MM.1S (cell line): ENCODE measurements at regions not wholly inside any gene's neighbourhood (a gene's known extent, or its start where the extent isn't known, plus 50 kb on each side); places are given as distances from the start of the nearest gene placed in this dataset.

ENCODE experiments used
- EZH2 ChIP-seq: fragments of 300-600 bp; sonication (generic); optimal IDR thresholded peaks from 2 replicates; pipeline ENCODE3; 2017; ENCODE audit warnings: low read depth, mild to moderate bottlenecking, antibody characterized with exemption, low read length, mixed read lengths
- TF ChIP-seq, protein P1 (sequence below): fragments of 300-600 bp; sonication (generic); IDR thresholded peaks from 2 replicates; pipeline ENCODE4 v1.5.1; 2016; ENCODE audit warnings: antibody characterized with exemption, low read length, mixed read lengths

DNA sequence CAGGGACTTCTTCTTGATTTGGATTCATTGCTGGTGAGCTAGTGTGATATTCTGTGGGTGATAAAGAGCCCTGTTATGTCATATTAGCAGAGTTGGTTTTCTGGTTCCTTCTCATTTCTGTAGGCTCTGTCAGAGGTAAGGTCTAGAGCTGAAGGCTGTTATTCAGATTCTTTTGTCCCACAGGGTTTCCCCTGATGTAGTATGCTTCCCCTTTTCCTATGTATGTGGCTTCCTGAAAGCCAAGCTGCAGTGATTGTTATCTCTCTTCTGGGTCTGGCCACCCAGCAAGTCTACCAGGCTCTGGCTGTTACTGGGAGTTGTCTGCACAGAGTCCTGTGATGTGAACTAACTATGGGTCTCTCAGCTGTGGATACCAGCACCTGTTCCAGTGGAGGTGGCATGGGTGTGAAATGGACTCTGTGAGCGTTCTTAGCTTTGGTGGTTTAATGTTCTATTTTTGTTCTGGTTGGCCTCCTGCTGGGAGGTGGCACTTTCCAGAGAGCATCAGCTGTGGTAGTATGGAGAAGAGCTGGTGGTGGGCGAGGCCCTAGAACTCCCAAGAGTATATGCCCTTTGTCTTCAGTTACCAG lies 373.7 kb downstream of the AR start:
- TF ChIP-seq, protein P1, sequence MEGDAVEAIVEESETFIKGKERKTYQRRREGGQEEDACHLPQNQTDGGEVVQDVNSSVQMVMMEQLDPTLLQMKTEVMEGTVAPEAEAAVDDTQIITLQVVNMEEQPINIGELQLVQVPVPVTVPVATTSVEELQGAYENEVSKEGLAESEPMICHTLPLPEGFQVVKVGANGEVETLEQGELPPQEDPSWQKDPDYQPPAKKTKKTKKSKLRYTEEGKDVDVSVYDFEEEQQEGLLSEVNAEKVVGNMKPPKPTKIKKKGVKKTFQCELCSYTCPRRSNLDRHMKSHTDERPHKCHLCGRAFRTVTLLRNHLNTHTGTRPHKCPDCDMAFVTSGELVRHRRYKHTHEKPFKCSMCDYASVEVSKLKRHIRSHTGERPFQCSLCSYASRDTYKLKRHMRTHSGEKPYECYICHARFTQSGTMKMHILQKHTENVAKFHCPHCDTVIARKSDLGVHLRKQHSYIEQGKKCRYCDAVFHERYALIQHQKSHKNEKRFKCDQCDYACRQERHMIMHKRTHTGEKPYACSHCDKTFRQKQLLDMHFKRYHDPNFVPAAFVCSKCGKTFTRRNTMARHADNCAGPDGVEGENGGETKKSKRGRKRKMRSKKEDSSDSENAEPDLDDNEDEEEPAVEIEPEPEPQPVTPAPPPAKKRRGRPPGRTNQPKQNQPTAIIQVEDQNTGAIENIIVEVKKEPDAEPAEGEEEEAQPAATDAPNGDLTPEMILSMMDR: no peak
- TF ChIP-seq EZH2: no peak
